ENCODE measurements at regions not wholly inside any gene's neighbourhood (a gene's known extent, or its start where the extent isn't known, plus 50 kb on each side); places are given as distances from the start of the nearest gene placed in this dataset.

- Histone ChIP-seq H3K9me3 (no peaks in the 10 kb centered on the region), H3K27me3 (replicated peaks; ENCODE audit: control insufficient read depth, insufficient read depth, low read length) (no peaks in the 10 kb centered on the region), H3K4me1 (no peaks in the 10 kb centered on the region), H3K36me3 (ENCODE audit: control insufficient read depth, insufficient read depth, low read length) (no peaks in the 10 kb centered on the region), H3K4me3 (ENCODE audit: low read depth, low read length) (no peak overlapping the region)
- H3K27me3 Mint-ChIP-seq (ENCODE audit: insufficient read depth, unreplicated experiment): no peaks in the 10 kb centered on the region
- H3K4me1 Mint-ChIP-seq (ENCODE audit: low read depth, unreplicated experiment): no peaks in the 10 kb centered on the region
- no peak overlapping the region for H3K4me3 Mint-ChIP-seq (ENCODE audit: unreplicated experiment)
- CTCF ChIA-PET: no interaction called here
- intact Hi-C loops (cut with micrococcal nuclease; ENCODE audit: unreplicated experiment): no loop called here
- TF ChIP-seq, protein P1, sequence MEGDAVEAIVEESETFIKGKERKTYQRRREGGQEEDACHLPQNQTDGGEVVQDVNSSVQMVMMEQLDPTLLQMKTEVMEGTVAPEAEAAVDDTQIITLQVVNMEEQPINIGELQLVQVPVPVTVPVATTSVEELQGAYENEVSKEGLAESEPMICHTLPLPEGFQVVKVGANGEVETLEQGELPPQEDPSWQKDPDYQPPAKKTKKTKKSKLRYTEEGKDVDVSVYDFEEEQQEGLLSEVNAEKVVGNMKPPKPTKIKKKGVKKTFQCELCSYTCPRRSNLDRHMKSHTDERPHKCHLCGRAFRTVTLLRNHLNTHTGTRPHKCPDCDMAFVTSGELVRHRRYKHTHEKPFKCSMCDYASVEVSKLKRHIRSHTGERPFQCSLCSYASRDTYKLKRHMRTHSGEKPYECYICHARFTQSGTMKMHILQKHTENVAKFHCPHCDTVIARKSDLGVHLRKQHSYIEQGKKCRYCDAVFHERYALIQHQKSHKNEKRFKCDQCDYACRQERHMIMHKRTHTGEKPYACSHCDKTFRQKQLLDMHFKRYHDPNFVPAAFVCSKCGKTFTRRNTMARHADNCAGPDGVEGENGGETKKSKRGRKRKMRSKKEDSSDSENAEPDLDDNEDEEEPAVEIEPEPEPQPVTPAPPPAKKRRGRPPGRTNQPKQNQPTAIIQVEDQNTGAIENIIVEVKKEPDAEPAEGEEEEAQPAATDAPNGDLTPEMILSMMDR (IDR thresholded peaks at IDR 0.05; ENCODE audit: insufficient read depth in 1 of 2, low read depth in 1 of 2, low read length in 1 of 2, severe bottlenecking in 1 of 2, unreplicated experiment in 1 of 2): no peak
- DNase-seq: no peak
- POLR2A ChIA-PET: no interaction called here
- H3K27ac Mint-ChIP-seq (ENCODE audit: unreplicated experiment): no peak overlapping the region
- H3K9me3 Mint-ChIP-seq (ENCODE audit: unreplicated experiment): no peaks in the 10 kb centered on the region
- no peaks in the 10 kb centered on the region for H3K36me3 Mint-ChIP-seq (ENCODE audit: insufficient read depth, unreplicated experiment)
- no TSS peak for BruUV-seq (replicated peaks)
Observed at GRCh38 chr9:89756891-89757537, 152.2 kb downstream of the GADD45G start.

DNA sequence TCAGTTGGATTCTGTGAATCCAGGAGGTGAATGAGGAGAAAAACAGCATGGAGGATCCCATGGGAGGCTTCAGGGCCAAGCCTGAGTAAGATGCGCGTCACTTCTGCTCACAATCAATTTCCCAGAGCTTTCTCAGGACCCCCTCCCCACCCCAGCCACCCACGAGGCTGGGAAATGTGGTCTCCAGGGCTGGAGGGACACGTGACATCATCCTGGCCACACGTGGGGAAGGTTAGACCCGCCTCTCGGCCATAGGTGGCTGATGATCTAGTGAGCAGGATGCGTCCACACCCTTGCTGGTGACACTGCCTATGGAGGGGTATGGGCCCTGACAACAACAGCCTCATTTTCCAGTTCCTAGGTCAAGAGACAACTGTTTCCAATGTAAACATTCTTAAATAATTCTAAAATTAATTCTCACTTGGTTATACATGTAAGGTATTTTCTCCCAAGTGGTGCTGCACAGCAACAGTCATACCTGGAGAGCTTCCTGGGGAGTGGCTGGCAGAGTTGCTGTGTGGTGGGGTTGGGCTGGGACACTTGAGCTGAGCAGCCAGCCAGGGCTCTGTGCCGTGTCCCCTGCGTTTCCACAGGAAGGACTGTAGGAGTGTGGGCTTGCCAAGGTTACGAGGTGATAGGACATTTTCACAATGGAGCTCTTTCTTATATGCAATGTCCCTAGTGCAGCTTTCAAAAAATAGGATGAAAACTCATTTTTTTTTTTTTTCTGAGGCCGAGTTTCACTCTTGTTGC is 153.1 kb downstream of the GADD45G start:
- Mint-ChIP-seq H3K27me3 (ENCODE audit: insufficient read depth, unreplicated experiment) (no peaks in the 10 kb centered on the region), H3K4me1 (ENCODE audit: low read depth, unreplicated experiment) (no peaks in the 10 kb centered on the region), H3K36me3 (ENCODE audit: insufficient read depth, unreplicated experiment) (no peaks in the 10 kb centered on the region), H3K4me3 (ENCODE audit: unreplicated experiment) (no peak overlapping the region), H3K27ac (ENCODE audit: unreplicated experiment) (no peak overlapping the region), H3K9me3 (ENCODE audit: unreplicated experiment) (no peaks in the 10 kb centered on the region)
- BruUV-seq (replicated peaks): no TSS peak
- ChIA-PET CTCF (no interaction called here), POLR2A (no interaction called here)
- no peaks in the 10 kb centered on the region for H3K9me3 ChIP-seq
- H3K36me3 ChIP-seq (ENCODE audit: control insufficient read depth, insufficient read depth, low read length): no peaks in the 10 kb centered on the region
- DNase-seq: no peak
- TF ChIP-seq, protein P1 (IDR thresholded peaks at IDR 0.05; ENCODE audit: insufficient read depth in 1 of 2, low read depth in 1 of 2, low read length in 1 of 2, severe bottlenecking in 1 of 2, unreplicated experiment in 1 of 2): no peak
- no peaks in the 10 kb centered on the region for H3K4me1 ChIP-seq
- intact Hi-C loops (cut with micrococcal nuclease; ENCODE audit: unreplicated experiment): no loop called here
- H3K4me3 ChIP-seq (ENCODE audit: low read depth, low read length): no peak overlapping the region
- no peaks in the 10 kb centered on the region for H3K27me3 ChIP-seq (replicated peaks; ENCODE audit: control insufficient read depth, insufficient read depth, low read length)

DNA sequence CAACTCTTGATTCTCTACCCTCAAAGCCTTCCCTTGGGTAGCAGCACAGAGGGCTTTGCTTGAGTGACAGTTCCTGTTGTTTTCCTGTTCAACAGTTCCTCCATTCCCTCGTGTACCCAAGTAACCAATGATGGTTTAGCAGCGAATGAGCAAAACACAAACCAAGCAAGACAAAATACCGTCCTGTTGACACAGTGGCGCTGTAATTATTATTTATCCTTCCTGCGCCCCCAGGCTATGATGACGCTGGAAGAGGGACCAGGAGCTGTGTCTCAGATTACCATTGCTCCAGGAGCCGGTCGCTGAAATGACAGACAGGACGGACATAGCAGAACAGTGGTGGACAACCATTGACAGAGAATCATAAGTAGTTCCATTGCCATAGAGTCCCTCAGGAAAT is 154.8 kb downstream of the GADD45G start:
- peak in 1 of 2 experiments; percentile 40 for DNase-seq
- no peak overlapping the region for H3K27ac Mint-ChIP-seq (ENCODE audit: unreplicated experiment)
- H3K9me3 Mint-ChIP-seq (ENCODE audit: unreplicated experiment): no peaks in the 10 kb centered on the region
- BruUV-seq (replicated peaks): no TSS peak
- no peaks in the 10 kb centered on the region for H3K36me3 Mint-ChIP-seq (ENCODE audit: insufficient read depth, unreplicated experiment)
- H3K36me3 ChIP-seq (ENCODE audit: control insufficient read depth, insufficient read depth, low read length): no peaks in the 10 kb centered on the region
- H3K4me1 Mint-ChIP-seq (ENCODE audit: low read depth, unreplicated experiment): no peaks in the 10 kb centered on the region
- ChIA-PET CTCF (no interaction called here), POLR2A (no interaction called here)
- TF ChIP-seq, protein P1 (IDR thresholded peaks at IDR 0.05; ENCODE audit: insufficient read depth in 1 of 2, low read depth in 1 of 2, low read length in 1 of 2, severe bottlenecking in 1 of 2, unreplicated experiment in 1 of 2): no peak
- no peaks in the 10 kb centered on the region for H3K27me3 Mint-ChIP-seq (ENCODE audit: insufficient read depth, unreplicated experiment)
- intact Hi-C loops (cut with micrococcal nuclease; ENCODE audit: unreplicated experiment): no loop called here
- no peak overlapping the region for H3K4me3 Mint-ChIP-seq (ENCODE audit: unreplicated experiment)
- H3K27me3 ChIP-seq (replicated peaks; ENCODE audit: control insufficient read depth, insufficient read depth, low read length): no peaks in the 10 kb centered on the region
- no peaks in the 10 kb centered on the region for H3K4me1 ChIP-seq
- H3K9me3 ChIP-seq: no peaks in the 10 kb centered on the region
- no peak overlapping the region for H3K4me3 ChIP-seq (ENCODE audit: low read depth, low read length)

Measured in Caco-2 (cell line).